Keratinocyte (primary cell): ENCODE measurements at regions not wholly inside any gene's neighbourhood (a gene's known extent, or its start where the extent isn't known, plus 50 kb on each side); places are given as distances from the start of the nearest gene placed in this dataset.

Experiments
- EZH2 ChIP-seq: IDR thresholded peaks from one replicate; pipeline ENCODE4 v1.6.1; 2012; ENCODE audit warnings: inconsistent platforms, mild to moderate bottlenecking, low read length, moderate library complexity
- TF ChIP-seq, protein P1 (sequence below), 3 experiments: IDR thresholded peaks in 1 of 3; conservative IDR thresholded peaks in 1 of 3; optimal IDR thresholded peaks in 1 of 3; 2 replicates in 2 of 3; 3 replicates in 1 of 3; pipeline versions ENCODE3 to v1.5.1; 2011; ENCODE audit warnings: low read length in 3 of 3, mild to moderate bottlenecking in 3 of 3, moderate library complexity in 2 of 3, control low read depth in 1 of 3, inconsistent platforms in 1 of 3; ENCODE audit not compliant: insufficient read depth in 2 of 3; ENCODE audit errors: extremely low read depth in 1 of 3

- TF ChIP-seq EZH2, result no peak
- TF ChIP-seq, protein P1, sequence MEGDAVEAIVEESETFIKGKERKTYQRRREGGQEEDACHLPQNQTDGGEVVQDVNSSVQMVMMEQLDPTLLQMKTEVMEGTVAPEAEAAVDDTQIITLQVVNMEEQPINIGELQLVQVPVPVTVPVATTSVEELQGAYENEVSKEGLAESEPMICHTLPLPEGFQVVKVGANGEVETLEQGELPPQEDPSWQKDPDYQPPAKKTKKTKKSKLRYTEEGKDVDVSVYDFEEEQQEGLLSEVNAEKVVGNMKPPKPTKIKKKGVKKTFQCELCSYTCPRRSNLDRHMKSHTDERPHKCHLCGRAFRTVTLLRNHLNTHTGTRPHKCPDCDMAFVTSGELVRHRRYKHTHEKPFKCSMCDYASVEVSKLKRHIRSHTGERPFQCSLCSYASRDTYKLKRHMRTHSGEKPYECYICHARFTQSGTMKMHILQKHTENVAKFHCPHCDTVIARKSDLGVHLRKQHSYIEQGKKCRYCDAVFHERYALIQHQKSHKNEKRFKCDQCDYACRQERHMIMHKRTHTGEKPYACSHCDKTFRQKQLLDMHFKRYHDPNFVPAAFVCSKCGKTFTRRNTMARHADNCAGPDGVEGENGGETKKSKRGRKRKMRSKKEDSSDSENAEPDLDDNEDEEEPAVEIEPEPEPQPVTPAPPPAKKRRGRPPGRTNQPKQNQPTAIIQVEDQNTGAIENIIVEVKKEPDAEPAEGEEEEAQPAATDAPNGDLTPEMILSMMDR (optimal IDR thresholded peaks at IDR 0.05 in 1 of 3, IDR thresholded peaks at IDR 0.05 in 1 of 3, conservative IDR thresholded peaks at IDR 0.05 in 1 of 3; ENCODE audit: extremely low read depth in 1 of 3, insufficient read depth in 2 of 3, low read length in 3 of 3), result no peak
These were observed 322.9 kb downstream of the BARHL2 start for GRCh38 chr1:90394247-90394646.
